ENCODE measurements at regions not wholly inside any gene's neighbourhood (a gene's known extent, or its start where the extent isn't known, plus 50 kb on each side); places are given as distances from the start of the nearest gene placed in this dataset.

DNA sequence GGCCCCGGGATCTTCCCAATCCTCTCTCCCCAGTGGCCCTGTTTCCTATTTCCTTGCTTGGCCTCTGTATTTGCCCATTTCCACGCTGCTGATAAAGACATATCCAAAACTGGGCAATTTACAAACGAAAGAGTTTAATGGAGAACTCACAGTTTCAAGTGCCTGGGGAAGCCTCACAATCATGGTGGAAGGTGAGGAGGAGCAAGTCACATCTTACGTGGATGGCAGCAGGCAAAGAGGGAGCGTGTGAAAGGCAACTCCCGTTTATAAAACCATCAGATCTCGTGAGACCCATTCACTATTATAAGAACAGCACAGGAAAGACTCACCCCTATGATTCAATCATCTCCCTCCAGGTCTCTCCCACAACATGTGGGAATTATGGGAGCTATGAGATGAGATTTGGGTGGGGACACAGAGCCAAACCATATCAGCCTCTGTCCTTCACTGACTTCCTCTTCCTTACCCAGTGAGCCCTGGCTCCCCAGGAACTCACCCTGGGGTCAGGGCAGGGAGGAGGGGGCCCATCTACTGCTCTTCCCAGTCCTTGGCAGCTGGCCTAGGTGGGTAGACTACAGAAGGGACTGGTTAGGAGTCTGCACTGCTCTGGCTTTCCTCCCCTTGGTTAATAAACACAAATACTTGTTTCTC is 105.8 kb upstream of the MYCN start:
- TF ChIP-seq, protein P1, sequence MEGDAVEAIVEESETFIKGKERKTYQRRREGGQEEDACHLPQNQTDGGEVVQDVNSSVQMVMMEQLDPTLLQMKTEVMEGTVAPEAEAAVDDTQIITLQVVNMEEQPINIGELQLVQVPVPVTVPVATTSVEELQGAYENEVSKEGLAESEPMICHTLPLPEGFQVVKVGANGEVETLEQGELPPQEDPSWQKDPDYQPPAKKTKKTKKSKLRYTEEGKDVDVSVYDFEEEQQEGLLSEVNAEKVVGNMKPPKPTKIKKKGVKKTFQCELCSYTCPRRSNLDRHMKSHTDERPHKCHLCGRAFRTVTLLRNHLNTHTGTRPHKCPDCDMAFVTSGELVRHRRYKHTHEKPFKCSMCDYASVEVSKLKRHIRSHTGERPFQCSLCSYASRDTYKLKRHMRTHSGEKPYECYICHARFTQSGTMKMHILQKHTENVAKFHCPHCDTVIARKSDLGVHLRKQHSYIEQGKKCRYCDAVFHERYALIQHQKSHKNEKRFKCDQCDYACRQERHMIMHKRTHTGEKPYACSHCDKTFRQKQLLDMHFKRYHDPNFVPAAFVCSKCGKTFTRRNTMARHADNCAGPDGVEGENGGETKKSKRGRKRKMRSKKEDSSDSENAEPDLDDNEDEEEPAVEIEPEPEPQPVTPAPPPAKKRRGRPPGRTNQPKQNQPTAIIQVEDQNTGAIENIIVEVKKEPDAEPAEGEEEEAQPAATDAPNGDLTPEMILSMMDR (IDR thresholded peaks at IDR 0.05), result no peak
- Mint-ChIP-seq H3K9me3 (peaks cover 37% of the 10 kb centered on the region), H3K27me3 (ENCODE audit: low read depth, poor library complexity) (peaks cover 13% of the 10 kb centered on the region), H3K36me3 (ENCODE audit: low read depth) (peaks cover 13% of the 10 kb centered on the region), H3K4me1 (peaks cover 26% of the 10 kb centered on the region), H3K4me3 (no peak overlapping the region), H3K27ac (peak overlapping the region; percentile 52)
- DNase-seq, result no peak

DNA sequence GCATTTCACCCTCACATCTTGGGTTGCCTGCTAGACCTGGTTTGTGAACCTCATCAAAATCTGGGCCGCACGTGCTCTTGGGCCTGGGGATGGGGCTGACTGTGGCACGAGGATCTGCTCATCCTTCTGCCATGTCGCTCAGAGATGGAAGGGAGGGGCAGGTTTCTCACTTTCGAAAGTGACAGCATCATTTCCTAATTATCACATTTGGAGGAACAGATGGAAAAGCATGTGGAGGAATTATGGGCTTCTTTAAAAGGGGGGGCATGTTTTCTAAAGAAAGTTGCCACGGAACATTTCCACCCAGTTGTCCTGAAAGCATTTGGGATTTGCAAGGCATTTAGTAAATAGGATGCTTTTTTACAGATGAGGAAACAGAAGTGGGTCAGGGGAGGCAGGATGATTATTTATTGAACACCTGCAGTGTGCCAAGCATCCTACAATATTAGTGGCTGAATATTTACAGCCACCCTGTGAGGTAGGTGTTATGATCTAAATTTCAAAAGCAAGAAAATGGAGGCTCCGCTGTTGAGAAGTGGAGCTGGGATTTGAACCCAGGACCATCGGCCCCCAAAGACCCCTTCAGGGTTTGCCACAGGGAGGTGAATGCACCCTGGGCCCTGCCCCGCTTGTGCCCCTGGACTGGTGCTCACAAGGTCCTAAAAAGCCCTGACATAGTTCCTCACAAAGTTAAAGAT is 104.2 kb upstream of the MYCN start:
- Mint-ChIP-seq H3K36me3 (ENCODE audit: low read depth) (peaks cover 13% of the 10 kb centered on the region), H3K27me3 (ENCODE audit: low read depth, poor library complexity) (peaks cover 19% of the 10 kb centered on the region), H3K27ac (no peak overlapping the region), H3K4me3 (no peak overlapping the region), H3K4me1 (peaks cover 25% of the 10 kb centered on the region), H3K9me3 (peaks cover 37% of the 10 kb centered on the region)
- DNase-seq, result no peak
- TF ChIP-seq, protein P1 (IDR thresholded peaks at IDR 0.05), result no peak

GRCh38 chr2:15836689-15837610 is 103.4 kb upstream of the MYCN start:
- H3K4me3 Mint-ChIP-seq, result no peak overlapping the region
- H3K27ac Mint-ChIP-seq, result no peak overlapping the region
- H3K27me3 Mint-ChIP-seq (ENCODE audit: low read depth, poor library complexity), result peaks cover 25% of the 10 kb centered on the region
- H3K4me1 Mint-ChIP-seq, result peaks cover 26% of the 10 kb centered on the region
- H3K36me3 Mint-ChIP-seq (ENCODE audit: low read depth), result peaks cover 13% of the 10 kb centered on the region
- no peak for DNase-seq
- TF ChIP-seq, protein P1 (IDR thresholded peaks at IDR 0.05), result no peak
- peaks cover 37% of the 10 kb centered on the region for H3K9me3 Mint-ChIP-seq

- Mint-ChIP-seq H3K27me3 (ENCODE audit: low read depth, poor library complexity) (peaks cover 25% of the 10 kb centered on the region), H3K27ac (no peak overlapping the region), H3K4me1 (peaks cover 30% of the 10 kb centered on the region), H3K36me3 (ENCODE audit: low read depth) (peaks cover 13% of the 10 kb centered on the region), H3K9me3 (peaks cover 36% of the 10 kb centered on the region), H3K4me3 (no peak overlapping the region)
- TF ChIP-seq, protein P1 (IDR thresholded peaks at IDR 0.05), result no peak
- DNase-seq, result no peak
Observed at GRCh38 chr2:15838481-15839090, 101.8 kb upstream of the MYCN start.

GRCh38 chr2:15839426-15840124 is 100.8 kb upstream of the MYCN start:
- Mint-ChIP-seq H3K9me3 (peaks cover 29% of the 10 kb centered on the region), H3K27me3 (ENCODE audit: low read depth, poor library complexity) (peaks cover 21% of the 10 kb centered on the region), H3K27ac (no peak overlapping the region), H3K36me3 (ENCODE audit: low read depth) (peaks cover 9% of the 10 kb centered on the region), H3K4me3 (no peak overlapping the region), H3K4me1 (peaks cover 37% of the 10 kb centered on the region)
- DNase-seq, result no peak
- TF ChIP-seq, protein P1 (IDR thresholded peaks at IDR 0.05), result no peak
